H1 (cell line): ENCODE measurements at regions not wholly inside any gene's neighbourhood (a gene's known extent, or its start where the extent isn't known, plus 50 kb on each side); places are given as distances from the start of the nearest gene placed in this dataset.

Source experiments
- TF ChIP-seq, protein P1 (sequence below): fragments of 300-600 bp; sonication (generic); IDR thresholded peaks from 2 replicates; pipeline ENCODE4 v1.7.1; 2012; ENCODE audit warnings: low read length, moderate library complexity, mild to moderate bottlenecking, inconsistent platforms; ENCODE audit not compliant: insufficient replicate concordance

DNA sequence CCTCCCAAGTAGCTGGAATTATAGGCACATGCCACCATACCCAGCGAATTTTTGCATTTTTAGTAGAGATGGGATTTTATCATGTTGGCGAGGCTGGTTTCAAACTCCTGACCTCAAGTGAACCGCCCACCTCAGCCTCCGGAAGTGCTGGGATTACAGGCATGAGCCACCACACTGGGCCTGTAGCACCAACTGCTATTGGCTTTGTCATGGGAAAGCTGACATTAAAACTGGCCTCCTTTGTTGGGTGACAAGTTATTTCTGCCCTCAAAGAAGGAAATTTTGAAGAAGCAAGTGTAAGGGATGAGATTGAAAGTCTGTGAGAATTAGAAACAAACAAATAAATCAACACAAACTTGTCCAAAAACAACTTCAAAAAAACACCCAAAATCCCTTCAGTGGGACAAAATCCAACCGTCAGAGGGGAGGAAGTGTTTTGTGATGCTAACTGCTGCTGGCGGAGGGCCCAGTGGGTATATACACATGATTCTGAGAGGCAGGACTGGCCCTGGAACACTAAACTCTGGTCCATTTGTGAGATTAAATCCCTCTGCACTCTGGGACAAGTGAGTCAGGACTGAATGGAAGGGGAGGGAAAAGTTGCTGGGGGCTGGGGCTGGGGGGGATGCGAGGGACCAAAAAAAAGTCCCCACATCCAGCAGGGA is 87.5 kb upstream of the NAA20 start (continued):
- TF ChIP-seq, protein P1, sequence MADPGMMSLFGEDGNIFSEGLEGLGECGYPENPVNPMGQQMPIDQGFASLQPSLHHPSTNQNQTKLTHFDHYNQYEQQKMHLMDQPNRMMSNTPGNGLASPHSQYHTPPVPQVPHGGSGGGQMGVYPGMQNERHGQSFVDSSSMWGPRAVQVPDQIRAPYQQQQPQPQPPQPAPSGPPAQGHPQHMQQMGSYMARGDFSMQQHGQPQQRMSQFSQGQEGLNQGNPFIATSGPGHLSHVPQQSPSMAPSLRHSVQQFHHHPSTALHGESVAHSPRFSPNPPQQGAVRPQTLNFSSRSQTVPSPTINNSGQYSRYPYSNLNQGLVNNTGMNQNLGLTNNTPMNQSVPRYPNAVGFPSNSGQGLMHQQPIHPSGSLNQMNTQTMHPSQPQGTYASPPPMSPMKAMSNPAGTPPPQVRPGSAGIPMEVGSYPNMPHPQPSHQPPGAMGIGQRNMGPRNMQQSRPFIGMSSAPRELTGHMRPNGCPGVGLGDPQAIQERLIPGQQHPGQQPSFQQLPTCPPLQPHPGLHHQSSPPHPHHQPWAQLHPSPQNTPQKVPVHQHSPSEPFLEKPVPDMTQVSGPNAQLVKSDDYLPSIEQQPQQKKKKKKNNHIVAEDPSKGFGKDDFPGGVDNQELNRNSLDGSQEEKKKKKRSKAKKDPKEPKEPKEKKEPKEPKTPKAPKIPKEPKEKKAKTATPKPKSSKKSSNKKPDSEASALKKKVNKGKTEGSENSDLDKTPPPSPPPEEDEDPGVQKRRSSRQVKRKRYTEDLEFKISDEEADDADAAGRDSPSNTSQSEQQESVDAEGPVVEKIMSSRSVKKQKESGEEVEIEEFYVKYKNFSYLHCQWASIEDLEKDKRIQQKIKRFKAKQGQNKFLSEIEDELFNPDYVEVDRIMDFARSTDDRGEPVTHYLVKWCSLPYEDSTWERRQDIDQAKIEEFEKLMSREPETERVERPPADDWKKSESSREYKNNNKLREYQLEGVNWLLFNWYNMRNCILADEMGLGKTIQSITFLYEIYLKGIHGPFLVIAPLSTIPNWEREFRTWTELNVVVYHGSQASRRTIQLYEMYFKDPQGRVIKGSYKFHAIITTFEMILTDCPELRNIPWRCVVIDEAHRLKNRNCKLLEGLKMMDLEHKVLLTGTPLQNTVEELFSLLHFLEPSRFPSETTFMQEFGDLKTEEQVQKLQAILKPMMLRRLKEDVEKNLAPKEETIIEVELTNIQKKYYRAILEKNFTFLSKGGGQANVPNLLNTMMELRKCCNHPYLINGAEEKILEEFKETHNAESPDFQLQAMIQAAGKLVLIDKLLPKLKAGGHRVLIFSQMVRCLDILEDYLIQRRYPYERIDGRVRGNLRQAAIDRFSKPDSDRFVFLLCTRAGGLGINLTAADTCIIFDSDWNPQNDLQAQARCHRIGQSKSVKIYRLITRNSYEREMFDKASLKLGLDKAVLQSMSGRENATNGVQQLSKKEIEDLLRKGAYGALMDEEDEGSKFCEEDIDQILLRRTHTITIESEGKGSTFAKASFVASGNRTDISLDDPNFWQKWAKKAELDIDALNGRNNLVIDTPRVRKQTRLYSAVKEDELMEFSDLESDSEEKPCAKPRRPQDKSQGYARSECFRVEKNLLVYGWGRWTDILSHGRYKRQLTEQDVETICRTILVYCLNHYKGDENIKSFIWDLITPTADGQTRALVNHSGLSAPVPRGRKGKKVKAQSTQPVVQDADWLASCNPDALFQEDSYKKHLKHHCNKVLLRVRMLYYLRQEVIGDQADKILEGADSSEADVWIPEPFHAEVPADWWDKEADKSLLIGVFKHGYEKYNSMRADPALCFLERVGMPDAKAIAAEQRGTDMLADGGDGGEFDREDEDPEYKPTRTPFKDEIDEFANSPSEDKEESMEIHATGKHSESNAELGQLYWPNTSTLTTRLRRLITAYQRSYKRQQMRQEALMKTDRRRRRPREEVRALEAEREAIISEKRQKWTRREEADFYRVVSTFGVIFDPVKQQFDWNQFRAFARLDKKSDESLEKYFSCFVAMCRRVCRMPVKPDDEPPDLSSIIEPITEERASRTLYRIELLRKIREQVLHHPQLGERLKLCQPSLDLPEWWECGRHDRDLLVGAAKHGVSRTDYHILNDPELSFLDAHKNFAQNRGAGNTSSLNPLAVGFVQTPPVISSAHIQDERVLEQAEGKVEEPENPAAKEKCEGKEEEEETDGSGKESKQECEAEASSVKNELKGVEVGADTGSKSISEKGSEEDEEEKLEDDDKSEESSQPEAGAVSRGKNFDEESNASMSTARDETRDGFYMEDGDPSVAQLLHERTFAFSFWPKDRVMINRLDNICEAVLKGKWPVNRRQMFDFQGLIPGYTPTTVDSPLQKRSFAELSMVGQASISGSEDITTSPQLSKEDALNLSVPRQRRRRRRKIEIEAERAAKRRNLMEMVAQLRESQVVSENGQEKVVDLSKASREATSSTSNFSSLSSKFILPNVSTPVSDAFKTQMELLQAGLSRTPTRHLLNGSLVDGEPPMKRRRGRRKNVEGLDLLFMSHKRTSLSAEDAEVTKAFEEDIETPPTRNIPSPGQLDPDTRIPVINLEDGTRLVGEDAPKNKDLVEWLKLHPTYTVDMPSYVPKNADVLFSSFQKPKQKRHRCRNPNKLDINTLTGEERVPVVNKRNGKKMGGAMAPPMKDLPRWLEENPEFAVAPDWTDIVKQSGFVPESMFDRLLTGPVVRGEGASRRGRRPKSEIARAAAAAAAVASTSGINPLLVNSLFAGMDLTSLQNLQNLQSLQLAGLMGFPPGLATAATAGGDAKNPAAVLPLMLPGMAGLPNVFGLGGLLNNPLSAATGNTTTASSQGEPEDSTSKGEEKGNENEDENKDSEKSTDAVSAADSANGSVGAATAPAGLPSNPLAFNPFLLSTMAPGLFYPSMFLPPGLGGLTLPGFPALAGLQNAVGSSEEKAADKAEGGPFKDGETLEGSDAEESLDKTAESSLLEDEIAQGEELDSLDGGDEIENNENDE, result no peak
